Activated CD8-positive, alpha-beta memory T cell treated with anti-CD3 and anti-CD28 coated beads, Interleukin-2, amount 50 U/mL, for 4 hours (primary cell): ENCODE measurements at regions not wholly inside any gene's neighbourhood (a gene's known extent, or its start where the extent isn't known, plus 50 kb on each side); places are given as distances from the start of the nearest gene placed in this dataset.

Experiments
- DNase-seq: peaks from one replicate; pipeline ENCODE4 v3.0.0-alpha.2; 2020

DNA sequence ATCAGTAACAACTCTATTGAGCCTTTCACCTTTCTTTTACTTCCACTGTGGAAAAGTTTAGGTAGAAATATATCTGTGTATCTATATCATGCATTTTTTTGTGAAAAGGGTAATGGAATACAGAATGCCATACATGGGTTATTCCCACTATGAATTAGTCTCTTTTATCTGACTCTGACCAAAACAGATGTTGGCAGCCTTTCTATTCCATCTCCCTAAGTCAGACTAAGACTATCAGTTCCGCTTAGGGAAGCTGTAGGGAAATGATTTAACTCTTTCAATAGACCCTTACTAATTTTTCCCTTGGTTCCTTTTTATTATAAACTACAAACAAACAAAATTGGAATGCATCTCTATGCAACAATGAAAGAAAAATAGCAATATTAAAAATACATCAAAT, 92.3 kb upstream of the LEF1 start:
- no peak for DNase-seq

DNA sequence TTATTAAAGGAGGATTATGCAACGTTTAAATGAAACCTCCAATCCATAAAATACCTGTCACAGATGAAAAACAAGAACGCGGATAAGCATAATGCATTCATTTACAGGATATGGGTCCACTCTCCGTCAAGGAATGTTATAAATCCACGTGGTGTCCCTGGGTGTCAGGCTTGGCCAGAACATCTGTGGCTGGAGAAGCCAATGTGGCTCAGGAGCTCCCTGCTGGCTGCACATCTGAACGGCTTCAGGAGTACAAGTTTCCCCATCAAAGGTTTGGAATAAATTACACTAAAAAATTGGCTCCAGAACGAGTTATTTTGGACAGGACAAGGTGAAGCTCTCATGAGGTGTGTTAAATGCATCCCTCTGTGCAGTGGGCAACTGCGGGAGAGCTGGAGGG, 87.8 kb upstream of the LEF1 start:
- DNase-seq = no peak

GRCh38 chr4:108255203-108255747, 86.5 kb upstream of the LEF1 start:
- DNase-seq = no peak

DNA sequence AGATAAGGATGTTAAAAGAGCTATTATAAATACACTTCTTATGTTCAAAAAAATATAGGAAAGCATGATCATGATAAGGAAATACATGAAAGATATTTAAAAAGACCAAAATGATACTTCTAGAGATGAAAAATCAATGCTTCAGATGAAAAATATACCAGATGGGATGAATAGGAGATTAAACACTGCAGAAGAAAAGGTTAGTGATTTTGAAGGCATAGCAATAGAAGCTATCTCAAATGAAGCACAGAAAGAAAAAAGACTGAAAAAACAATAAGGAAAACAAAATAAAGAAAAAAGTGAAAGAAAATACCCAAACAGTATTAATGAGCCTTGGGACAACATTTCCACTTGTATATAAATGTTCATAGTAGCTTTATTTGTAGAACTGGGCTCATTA, 80.7 kb upstream of the LEF1 start:
- no peak for DNase-seq

DNA sequence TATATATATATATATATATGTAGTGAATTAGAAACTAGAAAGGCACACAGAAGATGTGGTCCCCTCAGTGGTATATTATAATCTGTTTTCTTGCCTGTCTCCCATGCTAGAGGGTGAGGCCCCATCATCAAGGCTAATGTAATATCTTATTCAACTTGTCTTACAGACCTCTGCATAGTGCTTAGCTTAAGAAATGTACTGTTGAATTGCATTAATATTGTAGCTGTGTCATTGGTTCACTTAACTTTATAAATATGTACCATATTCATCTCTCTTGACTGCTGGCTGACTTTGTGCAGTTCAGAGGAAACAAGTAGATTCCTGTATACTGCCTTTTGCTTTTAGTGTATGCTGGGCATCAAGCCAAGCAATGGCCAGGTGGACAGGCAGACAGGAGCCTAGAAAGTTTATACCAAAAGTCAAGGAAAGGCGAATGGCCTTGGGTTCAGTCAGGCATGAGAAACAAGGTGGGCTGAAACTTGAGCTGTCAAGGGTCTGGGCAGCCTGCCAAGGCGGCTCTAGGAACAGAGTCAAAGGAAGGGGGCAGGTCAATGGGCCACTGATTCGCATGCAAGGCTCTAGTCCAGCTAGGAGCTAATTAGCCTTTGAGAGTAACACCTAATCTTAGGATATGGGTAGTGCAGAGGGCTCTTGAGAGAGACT, 78.8 kb upstream of the LEF1 start:
- no peak for DNase-seq

DNA sequence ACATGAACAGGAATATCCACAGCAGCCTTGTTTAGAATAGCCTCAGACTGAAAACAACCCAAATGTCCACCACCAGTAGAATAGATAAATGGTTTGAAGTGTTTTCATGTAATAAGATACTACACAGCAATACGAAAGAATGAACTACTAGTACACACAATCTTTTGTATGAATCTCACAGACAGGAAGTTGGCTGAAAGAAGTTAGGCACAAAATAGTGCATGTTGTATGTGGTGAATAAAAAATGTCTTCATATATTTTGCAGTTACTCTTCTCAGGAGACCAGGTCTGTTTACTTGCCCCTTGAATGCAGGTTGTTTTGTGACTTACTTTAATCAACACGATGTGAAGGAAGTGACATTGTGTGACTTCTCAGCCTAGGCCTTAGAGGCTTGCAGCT, 75.9 kb upstream of the LEF1 start:
- DNase-seq = no peak

- no peak for DNase-seq
These were observed 71.6 kb upstream of the LEF1 start for GRCh38 chr4:108240366-108240765.

DNA sequence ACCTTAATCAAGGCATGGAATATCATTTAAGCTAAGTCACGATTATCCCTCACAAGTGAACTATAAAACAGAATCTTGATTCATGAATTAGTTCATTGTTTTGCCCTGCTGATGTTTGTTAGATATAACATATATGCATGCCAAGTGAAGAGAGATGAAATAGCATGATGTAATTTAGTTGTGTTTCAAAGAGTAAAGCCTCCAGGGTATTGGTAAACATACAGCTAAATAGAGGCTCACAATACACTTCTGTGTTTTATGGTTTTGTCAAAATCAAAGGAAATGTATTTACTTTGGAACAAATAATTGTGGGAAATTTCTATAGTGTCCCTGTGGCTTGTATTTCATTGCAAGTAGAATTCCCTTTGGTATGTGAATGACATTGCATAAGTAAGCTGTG, 69.0 kb upstream of the LEF1 start:
- no peak for DNase-seq

GRCh38 chr4:108236264-108236663, 67.5 kb upstream of the LEF1 start:
- no peak for DNase-seq

DNA sequence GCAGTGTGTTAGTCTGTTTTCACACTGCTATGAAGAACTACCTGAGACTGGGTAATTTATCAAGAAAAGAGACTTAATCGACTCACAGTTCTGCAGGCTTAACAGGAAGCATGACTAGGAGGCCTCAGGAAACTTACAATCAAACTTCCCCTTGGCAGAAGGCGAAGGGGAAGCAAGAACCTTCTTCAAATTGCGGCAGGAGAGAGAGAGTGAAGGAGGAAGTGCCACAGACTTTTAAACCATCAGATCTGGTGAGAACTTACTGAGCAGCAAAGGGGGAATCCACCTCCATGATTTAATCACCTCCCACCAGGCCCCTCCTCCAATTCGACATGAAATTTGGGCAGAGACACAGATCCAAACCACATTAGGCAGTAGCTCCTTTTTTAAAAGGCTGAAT, 59.2 kb upstream of the LEF1 start:
- no peak for DNase-seq

GRCh38 chr4:108224611-108225053, 55.9 kb upstream of the LEF1 start:
- DNase-seq = no peak

DNA sequence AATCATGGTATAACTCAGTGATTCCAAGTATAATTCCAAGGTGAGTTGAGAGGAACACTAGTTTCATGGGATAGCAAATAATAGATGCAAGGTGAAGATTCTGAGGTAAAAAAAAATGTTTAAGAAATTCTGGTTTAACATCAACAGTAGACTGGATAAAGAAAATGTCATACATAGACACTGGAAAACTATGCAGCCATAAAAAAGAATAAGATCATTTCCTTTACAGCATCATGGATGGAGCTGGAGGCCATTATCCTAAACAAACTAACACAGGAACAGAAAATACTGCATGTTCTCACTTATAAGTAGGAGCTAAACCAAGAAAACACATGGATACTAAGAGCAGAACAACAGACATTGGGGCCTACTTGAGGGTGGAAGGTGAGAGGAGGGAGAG, 54.6 kb upstream of the LEF1 start:
- no peak for DNase-seq

GRCh38 chr4:108219998-108220397, 51.3 kb upstream of the LEF1 start:
- DNase-seq = no peak
